ENCODE measurements at regions not wholly inside any gene's neighbourhood (a gene's known extent, or its start where the extent isn't known, plus 50 kb on each side); places are given as distances from the start of the nearest gene placed in this dataset.

DNA sequence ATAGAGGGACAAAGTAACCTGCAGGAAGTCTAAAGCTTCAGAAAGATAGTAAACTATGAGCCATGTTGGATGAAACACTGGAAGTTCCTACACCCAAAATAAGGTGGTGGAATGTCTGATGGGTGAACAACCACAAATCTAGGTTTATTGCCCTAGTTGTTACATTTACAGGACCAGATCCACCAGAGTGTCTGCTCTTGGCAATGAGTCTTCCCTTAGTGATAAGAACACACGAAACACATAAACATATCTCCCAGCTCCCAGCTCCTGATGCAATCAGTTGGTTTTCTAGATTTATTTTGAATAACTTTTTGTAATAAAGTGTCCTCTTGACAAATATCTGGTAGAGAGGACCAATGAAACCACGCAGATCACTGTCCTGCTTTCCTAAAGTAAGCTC lies 329.7 kb upstream of the WWC1 start:
- no peak for DNase-seq

DNA sequence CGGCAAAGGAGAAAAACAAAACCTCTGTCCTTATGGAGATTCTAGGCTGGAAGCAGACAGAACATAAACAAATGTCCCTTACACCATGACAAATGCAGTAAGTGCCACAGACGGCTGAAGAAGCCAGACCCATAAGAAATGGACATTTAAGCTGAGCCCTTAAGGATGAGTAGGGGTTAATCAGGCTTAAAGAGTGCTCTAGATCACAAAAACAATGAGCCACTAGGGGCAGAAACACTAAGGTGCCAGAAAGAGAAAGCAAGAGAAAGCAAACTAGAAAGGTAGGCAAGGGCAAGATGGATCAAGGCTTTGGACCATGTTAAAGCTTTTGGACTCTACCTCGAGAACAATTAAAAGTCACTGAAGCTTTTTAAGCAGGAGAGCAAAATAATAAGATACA lies 326.9 kb upstream of the WWC1 start:
- no peak for DNase-seq

DNA sequence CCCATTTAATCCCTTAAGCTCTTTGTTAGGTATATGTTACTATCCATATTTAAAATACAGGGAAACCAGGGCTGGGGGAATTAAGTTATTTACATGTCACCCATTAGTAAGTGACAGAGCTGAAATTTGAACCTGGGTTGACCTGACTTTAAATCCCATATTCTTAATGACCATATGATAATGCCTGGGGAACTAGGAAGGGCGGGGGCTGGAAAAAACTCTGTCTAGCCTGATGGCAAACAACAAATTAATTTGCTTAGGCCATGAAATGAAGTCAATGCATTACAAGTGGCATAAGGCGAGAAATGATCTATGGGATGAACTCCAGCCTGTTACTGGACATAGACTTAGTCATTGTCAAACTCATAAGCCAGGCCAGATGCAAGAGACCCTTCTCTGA lies 325.7 kb upstream of the WWC1 start:
- no peak for DNase-seq

DNA sequence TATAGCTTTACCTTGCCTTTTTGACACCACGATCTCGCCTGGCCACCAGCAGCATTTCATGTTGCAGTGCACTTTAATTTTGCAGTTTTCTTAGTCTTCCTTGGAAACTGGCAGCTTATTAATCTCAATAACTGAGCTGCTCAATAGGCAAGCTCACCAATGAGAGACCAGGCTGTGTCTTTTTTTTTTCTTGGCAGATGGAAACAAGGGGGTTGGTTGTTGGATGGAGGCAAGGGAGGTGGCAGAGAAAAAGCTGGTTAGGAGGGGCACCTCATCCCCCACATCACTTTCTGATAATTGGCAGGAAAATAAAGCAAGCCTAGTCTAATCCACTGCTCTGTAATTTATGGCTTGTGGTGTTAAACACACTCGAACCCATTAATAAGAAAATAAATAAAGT lies 324.5 kb upstream of the WWC1 start:
- no peak for DNase-seq

- no peak for DNase-seq
These were observed 323.8 kb upstream of the WWC1 start for GRCh38 chr5:167967494-167968177.

- no peak for DNase-seq
These were observed 322.6 kb upstream of the WWC1 start for GRCh38 chr5:167968837-167969236.

- DNase-seq: no peak
These were observed 321.4 kb upstream of the WWC1 start for GRCh38 chr5:167969998-167970397.

DNA sequence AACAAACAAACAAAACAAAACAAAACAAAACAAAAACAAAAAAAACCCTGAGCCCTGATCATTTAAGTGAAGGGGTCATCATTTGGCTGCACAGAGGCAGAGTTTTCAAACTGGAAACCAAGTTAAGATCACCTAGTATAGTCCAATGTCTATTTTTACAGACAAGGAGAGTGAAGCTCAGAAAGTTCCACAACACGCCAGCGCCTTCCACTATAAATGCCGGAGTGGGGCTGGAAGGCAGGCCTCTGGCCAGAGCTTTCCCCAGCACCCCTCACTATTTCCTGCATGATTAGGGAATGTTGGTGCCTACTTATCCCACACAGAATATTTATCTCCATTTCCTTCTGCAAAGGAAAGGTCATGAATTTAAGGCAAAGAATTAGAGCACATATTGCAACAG lies 319.7 kb upstream of the WWC1 start:
- DNase-seq: no peak

GRCh38 chr5:167973126-167973525 lies 318.3 kb upstream of the WWC1 start:
- no peak for DNase-seq

DNA sequence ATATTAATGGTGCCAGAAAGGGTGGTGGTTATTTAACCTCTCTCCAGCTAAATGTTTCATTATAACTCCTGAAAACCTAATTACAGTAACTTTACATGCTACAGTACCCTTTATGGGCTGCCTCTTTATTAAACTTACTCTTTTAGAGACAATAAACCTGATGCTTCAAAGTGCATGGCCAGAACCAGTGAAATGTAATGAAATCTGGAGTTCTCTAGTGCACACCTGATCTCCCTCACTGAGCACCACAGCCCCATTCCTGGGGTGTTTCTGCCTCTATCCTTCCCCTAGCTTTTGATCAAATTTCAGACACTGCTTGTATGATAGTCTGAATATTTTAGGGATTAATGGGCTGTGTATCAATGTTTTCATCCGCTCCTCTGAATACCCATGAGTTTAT lies 306.5 kb upstream of the WWC1 start:
- DNase-seq: no peak

DNA sequence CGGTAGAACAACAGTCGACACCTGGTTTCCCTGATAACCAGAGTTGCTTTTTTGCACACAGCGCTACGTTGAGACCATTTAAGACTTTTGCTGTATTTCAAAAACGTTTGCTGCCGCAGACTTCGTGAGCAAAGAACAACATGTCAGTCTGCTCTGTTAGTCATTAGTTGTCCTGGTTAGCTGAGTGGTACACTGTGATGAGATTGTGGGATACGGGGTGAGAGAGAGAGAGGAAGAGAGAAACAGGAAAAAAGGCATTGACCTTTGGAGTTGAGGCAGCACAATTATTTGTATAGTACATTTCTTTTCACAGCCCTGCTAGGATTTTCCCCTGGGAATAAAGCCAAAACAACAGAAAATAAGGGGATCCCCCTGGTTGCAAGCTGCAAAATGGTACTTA lies 306.1 kb upstream of the WWC1 start:
- DNase-seq: no peak

DNA sequence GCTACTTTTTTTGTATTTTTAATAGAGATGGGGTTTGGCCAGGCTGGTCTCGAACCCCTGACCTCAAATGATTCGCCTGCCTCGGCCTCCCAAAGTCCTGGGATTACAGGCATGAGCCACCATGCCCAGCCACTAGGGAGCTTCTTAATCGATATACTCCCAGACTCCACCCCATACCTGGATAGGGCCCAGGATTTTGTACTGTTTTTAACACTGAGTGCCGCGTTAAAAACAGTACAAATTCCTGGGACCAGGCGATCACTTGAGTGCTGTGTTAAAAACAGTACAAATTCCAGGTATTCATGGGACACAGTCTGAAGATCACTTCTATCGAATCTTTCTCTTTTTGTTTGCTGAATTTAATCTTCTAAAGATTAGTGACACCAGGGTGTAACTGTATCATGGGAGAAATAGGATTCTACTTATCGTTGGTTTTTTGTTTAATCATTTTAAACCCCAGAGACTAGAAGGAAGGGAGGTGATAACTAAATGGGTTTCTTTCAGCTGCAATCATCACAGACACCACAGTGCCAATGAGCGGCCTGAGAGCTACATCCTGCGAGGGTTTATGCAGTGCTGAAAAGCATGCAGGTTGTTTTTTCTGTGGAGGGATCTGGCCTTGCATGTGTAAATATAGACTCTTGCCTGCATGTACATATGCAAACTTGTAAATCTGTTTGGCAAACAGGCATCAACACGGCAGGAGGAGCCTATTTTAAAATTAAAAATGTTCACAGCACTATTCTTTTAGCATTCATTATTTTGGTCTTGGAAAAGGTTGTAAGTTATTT lies 303.8 kb upstream of the WWC1 start:
- no peak for DNase-seq

DNA sequence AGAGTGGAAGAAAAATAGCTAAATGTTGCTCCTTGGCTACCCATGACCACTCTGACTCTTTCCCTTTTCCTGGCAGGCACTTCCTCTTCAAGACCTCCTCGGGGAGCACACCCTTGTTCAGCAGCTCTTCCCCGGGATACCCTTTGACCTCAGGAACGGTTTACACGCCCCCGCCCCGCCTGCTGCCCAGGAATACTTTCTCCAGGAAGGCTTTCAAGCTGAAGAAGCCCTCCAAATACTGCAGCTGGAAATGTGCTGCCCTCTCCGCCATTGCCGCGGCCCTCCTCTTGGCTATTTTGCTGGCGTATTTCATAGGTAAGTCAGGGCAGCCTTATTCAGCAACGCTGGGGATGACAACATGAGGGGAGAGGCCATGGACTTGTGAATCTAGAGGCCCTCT lies 298.6 kb upstream of the WWC1 start:
- DNase-seq: no peak

GRCh38 chr5:167993771-167994170 lies 297.7 kb upstream of the WWC1 start:
- DNase-seq: no peak

DNA sequence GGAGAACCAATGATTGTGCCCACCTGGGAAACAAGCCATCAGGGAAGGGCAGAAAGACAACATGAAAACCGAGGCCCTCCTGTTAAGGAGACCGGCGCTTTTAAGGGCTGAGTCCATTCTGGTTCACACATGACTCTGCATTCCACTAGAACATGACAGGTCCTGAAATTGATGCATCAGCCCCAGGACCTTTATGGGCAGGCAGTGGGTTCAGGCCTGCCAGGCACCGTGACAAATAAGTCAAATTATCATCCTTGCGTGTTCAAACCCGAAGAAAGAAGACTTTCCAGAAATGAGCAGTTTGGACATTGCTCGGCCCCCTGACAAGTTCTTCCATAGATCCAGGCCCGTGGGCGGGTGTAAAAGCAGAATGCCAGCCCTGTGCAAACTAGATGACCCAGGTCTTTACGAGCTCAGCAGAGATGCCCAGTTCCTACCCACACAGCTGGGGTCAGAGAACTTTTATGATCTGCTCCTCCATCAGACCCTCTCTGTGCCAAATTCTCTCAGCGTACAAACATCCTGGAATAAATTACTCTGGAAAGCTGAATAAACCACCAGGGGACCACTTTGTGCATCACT lies 295.5 kb upstream of the WWC1 start:
- DNase-seq: no peak

DNA sequence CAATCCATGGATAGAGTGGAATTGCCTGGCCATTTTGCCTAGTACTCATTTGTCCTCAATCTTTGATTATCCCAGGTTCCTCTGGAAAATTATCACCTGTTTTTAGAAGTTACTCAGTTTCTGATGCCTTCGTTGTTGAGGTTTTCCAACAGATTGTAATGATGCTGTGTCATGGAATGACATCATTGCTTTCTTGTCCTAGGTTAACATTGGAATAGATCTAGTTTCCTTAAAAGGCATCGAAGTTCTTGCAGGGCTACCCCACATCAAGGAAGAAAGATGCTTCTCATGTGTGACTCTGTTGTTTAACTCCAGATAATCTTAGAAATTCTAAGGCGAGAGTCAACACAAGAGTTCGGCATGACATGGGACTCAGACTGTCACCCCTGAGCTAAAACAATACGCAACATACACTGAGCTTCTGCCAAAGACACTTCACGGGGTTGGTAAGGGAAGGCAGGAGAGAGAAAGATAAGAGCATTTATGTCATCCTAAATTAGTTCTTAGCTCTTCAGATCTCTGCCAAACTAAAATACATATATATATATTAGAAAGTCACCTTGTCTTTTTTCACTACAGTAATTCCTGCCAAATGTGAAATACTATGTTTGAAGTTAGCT lies 293.2 kb upstream of the WWC1 start:
- DNase-seq: no peak

DNA sequence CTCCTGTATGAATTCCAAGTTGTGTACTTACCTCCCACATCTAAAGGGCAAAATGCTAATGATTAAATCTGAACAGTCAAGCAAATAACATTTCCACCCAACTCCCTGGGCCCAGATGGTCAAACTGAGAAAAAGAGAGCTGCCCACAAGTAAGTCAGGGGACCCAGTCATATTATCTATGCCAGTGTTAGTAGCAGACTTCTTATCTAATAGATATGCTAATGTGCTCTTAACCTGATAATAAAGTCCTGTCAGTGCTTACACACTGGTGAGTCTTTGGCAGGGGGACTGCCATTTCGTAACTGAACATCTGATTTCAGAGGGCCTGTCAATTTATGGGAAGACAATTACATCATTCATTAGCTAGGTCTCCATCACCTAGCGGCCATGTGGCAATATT lies 292.3 kb upstream of the WWC1 start:
- no peak for DNase-seq

DNA sequence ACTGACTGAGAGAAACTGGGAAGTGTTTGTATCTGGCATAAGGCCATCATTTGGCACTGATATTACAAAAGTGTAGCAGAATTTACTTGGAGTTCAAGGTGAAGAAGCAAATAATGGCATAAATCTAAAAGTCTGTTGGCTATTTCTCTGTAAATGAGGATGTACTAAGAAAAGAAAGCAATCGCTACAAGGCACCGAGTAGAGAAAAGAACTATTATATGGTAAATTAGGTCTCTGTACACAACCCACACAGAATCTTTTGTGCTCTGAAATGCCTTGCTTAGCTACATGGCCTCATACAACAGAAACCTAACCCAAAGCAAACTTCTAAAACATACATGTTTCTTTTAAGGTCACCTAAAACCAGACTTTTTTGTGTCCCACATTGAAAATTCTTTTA lies 290.1 kb upstream of the WWC1 start:
- no peak for DNase-seq

DNA sequence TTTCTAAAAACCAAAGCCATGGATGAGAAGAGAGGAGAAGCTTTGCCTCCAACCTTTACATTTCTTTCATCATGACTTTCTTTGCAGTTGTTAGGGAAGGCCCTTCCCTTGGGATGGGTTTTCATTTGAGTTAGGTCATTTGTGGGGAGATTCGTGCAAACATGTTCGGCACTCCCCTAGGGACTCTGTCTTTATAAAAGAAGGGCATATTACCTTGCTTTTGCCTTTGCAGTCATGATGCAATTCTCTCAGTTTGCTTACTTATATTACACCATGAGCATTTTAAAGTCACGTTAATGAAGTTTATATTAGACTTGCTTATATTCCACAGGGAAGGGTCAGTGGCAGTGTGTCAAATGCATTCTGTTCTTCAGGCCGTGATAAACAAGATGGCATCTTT lies 289.3 kb upstream of the WWC1 start:
- no peak for DNase-seq

DNA sequence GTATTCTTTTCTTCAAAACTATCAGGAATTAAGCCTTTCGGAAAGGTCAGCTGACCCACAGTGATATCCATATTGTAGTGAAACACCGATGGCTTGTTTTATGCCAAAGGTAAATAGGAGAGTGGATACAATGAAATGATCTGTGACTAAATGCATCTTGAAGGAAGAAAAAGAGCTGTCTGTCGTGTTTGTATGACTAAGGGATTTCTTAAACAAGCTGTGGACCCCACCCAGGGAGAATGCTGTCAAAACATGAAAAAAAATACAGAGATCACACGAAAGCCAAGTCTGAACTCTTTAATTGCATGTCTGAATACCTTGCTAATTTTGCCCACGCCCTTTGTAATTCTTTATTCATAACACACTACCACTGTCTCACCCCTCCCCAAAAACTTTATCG lies 286.4 kb upstream of the WWC1 start:
- no peak for DNase-seq

DNA sequence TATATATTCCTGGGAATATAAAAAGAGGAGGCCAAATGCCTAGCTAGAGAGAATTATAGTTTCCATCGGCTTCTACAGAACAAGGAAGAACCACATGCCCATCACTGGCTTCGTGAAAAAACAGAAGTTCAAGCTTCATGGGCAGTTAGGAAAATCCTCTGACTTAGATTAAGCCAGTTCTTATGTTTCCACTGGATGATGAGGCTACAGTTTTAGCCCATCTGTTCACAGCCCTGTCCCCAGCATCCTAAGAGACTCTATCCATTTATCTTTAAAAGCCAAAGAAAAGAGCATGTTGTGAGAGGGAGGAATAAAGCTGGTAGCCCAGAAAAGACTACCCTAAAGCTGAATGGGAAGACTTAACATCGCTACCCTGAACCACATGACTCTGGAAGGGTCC lies 285.5 kb upstream of the WWC1 start:
- no peak for DNase-seq

- no peak for DNase-seq
These were observed 284.9 kb upstream of the WWC1 start for GRCh38 chr5:168006456-168007130.

- DNase-seq: no peak
These were observed 284.2 kb upstream of the WWC1 start for GRCh38 chr5:168007286-168007685.
